HCT116 (cell line): ENCODE measurements at regions not wholly inside any gene's neighbourhood (a gene's known extent, or its start where the extent isn't known, plus 50 kb on each side); places are given as distances from the start of the nearest gene placed in this dataset.
"Not testable (repeated sequence)": the region's sequence is repeated elsewhere in the genome, so short reads cannot be mapped to it uniquely, and the experiment has no call there.

Source experiments
- ATAC-seq: fragments of 200-7000 bp; cut with Tn5 transposase; 2 replicates; pipeline ENCODE4 v1.9.1; 2020; ENCODE audit warnings: mild to moderate bottlenecking, moderate library complexity
- BruUV-seq: library from RNA; stranded (reverse); fragments of 400-500 nt; replicated peaks from 2 replicates; lab custom pipeline; 2021; lab: Mats Ljungman, UMichigan
- CTCF ChIA-PET: fragments of 300-600 bp; sonication (Branson Sonifier 250); formaldehyde crosslinking; loops from one replicate; lab custom pipeline; 2021; ENCODE audit warnings: antibody characterized with exemption; lab: Charles Lee
- POLR2A ChIA-PET: fragments of 300-600, 350-600 bp; sonication (Branson Sonifier 250); formaldehyde crosslinking; loops from one replicate; lab custom pipeline; 2021; ENCODE audit warnings: antibody characterized with exemption; lab: Charles Lee
- RAD21 ChIA-PET, 2 experiments: fragments of 300-600 bp; sonication (Branson Sonifier 250); formaldehyde crosslinking; loops; one replicate each; lab custom pipeline; 2023; ENCODE audit warnings: low total read pairs in 2 of 2; ENCODE audit not compliant: uncharacterized antibody in 2 of 2, unreplicated experiment in 2 of 2, low non-redundant PET in 1 of 2; lab: Charles Lee
- DNase-seq: peaks from one replicate; pipeline ENCODE4 v3.0.0-alpha.2; 2010; ENCODE audit warnings: low read depth, low spot score
- H2AFZ ChIP-seq: fragments of 200-600 bp; shearing (Covaris generic), sonication (generic); 2 replicates; pipeline ENCODE4 v1.6.1; 2017; ENCODE audit warnings: low read depth, mixed run types, mixed read lengths, antibody characterized with exemption, low read length; ENCODE audit not compliant: poor library complexity, severe bottlenecking
- H3K27ac ChIP-seq: 2 replicates; pipeline ENCODE4 v1.5.1; 2012; ENCODE audit warnings: low read depth, low read length
- H3K27me3 ChIP-seq: fragments of 200-600 bp; sonication (generic); 2 replicates; pipeline ENCODE4 v1.6.1; 2016; ENCODE audit warnings: mixed run types, low read length, mixed read lengths; ENCODE audit not compliant: insufficient read depth
- H3K36me3 ChIP-seq, 2 experiments: fragments of 200-500 bp in 1 of 2; fragments of 200-600 bp in 1 of 2; sonication (Bioruptor generic) in 1 of 2; sonication (generic) in 1 of 2; 2 replicates each; pipeline versions ENCODE4 v1.5.1 to v1.6.1; 2014 to 2016; ENCODE audit warnings: low read length in 2 of 2, inconsistent platforms in 1 of 2, mixed read lengths in 1 of 2, mixed run types in 1 of 2; ENCODE audit not compliant: insufficient read depth in 2 of 2, control insufficient read depth in 1 of 2
- H3K4me1 ChIP-seq, 2 experiments: fragments of 200-600 bp in 1 of 2; sonication (generic) in 1 of 2; 2 replicates each; pipeline versions ENCODE4 v1.5.1 to v1.6.1; 2012 to 2017; ENCODE audit warnings: low read length in 2 of 2, inconsistent platforms in 1 of 2, mild to moderate bottlenecking in 1 of 2, mixed read lengths in 1 of 2, mixed run types in 1 of 2, moderate library complexity in 1 of 2; ENCODE audit not compliant: insufficient read depth in 2 of 2, control insufficient read depth in 1 of 2
- H3K4me2 ChIP-seq: fragments of 200-600 bp; sonication (generic); 2 replicates; pipeline ENCODE4 v1.6.1; 2017; ENCODE audit warnings: mixed run types, low read length, mixed read lengths
- H3K4me3 ChIP-seq, 2 experiments: fragments of 200-600 bp in 1 of 2; sonication (generic) in 1 of 2; replicated peaks in 1 of 2; 2 replicates each; pipeline ENCODE4 v1.5.1; 2011 to 2016; ENCODE audit warnings: low read length in 2 of 2, control low read depth in 1 of 2, low read depth in 1 of 2, mild to moderate bottlenecking in 1 of 2, mixed read lengths in 1 of 2, mixed run types in 1 of 2
- H3K79me2 ChIP-seq: fragments of 200-600 bp; sonication (generic); 2 replicates; pipeline ENCODE4 v1.6.1; 2017; ENCODE audit warnings: mild to moderate bottlenecking, mixed run types, low read length, moderate library complexity, mixed read lengths; ENCODE audit not compliant: insufficient read depth
- H3K9ac ChIP-seq: fragments of 200-600 bp; sonication (generic); 2 replicates; pipeline ENCODE4 v1.6.1; 2016; ENCODE audit warnings: low read length, mixed read lengths
- H3K9me2 ChIP-seq: fragments of 200-600 bp; sonication (generic), shearing (Covaris generic); 2 replicates; pipeline ENCODE4 v1.6.1; 2017; ENCODE audit warnings: mixed run types, mild to moderate bottlenecking, moderate library complexity; ENCODE audit not compliant: insufficient read depth
- H3K9me3 ChIP-seq, 2 experiments: fragments of 200-500 bp in 1 of 2; fragments of 200-600 bp in 1 of 2; sonication (Bioruptor generic) in 1 of 2; sonication (generic) in 1 of 2; 2 replicates each; pipeline ENCODE4 v1.6.1; 2014 to 2017; ENCODE audit warnings: low read length in 2 of 2, mixed read lengths in 2 of 2, inconsistent platforms in 1 of 2, low read depth in 1 of 2, mild to moderate bottlenecking in 1 of 2, mixed run types in 1 of 2, moderate library complexity in 1 of 2; ENCODE audit not compliant: control insufficient read depth in 1 of 2, insufficient read depth in 1 of 2
- H4K20me1 ChIP-seq: fragments of 200-600 bp; sonication (generic), shearing (Covaris generic); 2 replicates; pipeline ENCODE4 v1.6.1; 2017; ENCODE audit warnings: mixed run types, mild to moderate bottlenecking, moderate library complexity; ENCODE audit not compliant: insufficient read depth
- CTCF ChIP-seq, 3 experiments: fragments of 200-600 bp in 1 of 3; sonication (generic) in 1 of 3; IDR thresholded peaks in 2 of 3; conservative IDR thresholded peaks in 1 of 3; 2 replicates each; pipeline ENCODE4 v1.5.1; 2012 to 2017; ENCODE audit warnings: low read depth in 2 of 3, low read length in 2 of 3, antibody characterized with exemption in 1 of 3, borderline replicate concordance in 1 of 3, control low read depth in 1 of 3, mild to moderate bottlenecking in 1 of 3, mixed read lengths in 1 of 3, mixed run types in 1 of 3, moderate library complexity in 1 of 3; ENCODE audit not compliant: insufficient read depth in 1 of 3
- intact Hi-C: fragments of 100-400 bp; cut with micrococcal nuclease; formaldehyde crosslinking; loops from 2 replicates; pipeline ENCODE4 v1.10.0; 2022

- H3K4me2 ChIP-seq, result no peak overlapping the region
- ChIA-PET POLR2A (no interaction called here), CTCF (no interaction called here), RAD21 (no interaction called here)
- ATAC-seq (no peak), DNase-seq (no peak)
- no peaks in the 10 kb centered on the region for H3K27me3 ChIP-seq
- no peaks in the 10 kb centered on the region for H3K9me2 ChIP-seq
- no peaks in the 10 kb centered on the region for H3K4me1 ChIP-seq
- H3K79me2 ChIP-seq, result no peaks in the 10 kb centered on the region
- no TSS peak for BruUV-seq
- H2AFZ ChIP-seq, result no peak overlapping the region
- no peak overlapping the region for H3K4me3 ChIP-seq
- H4K20me1 ChIP-seq, result no peaks in the 10 kb centered on the region
- H3K36me3 ChIP-seq, result no peaks in the 10 kb centered on the region
- intact Hi-C loops, result no loop called here
- no peak overlapping the region for H3K9ac ChIP-seq
- no peaks in the 10 kb centered on the region for H3K9me3 ChIP-seq
- TF ChIP-seq CTCF (IDR thresholded peaks at IDR 0.05 in 2 of 3, conservative IDR thresholded peaks at IDR 0.05 in 1 of 3; ENCODE audit: borderline replicate concordance in 1 of 3, insufficient read depth in 1 of 3, low read depth in 2 of 3, low read length in 2 of 3), result no peak
- H3K27ac ChIP-seq, result no peak overlapping the region
These were observed 500.4 kb downstream of the COL12A1 start for GRCh38 chr6:74705451-74705850.

GRCh38 chr6:74704540-74704939, 501.3 kb downstream of the COL12A1 start:
- CTCF ChIA-PET, POLR2A ChIA-PET, H4K20me1 ChIP-seq, BruUV-seq, H3K9ac ChIP-seq, H3K9me3 ChIP-seq, H3K4me2 ChIP-seq, H3K4me1 ChIP-seq, ATAC-seq, H3K79me2 ChIP-seq, RAD21 ChIA-PET, H2AFZ ChIP-seq, H3K4me3 ChIP-seq, intact Hi-C loops, H3K27me3 ChIP-seq, H3K27ac ChIP-seq, H3K36me3 ChIP-seq, H3K9me2 ChIP-seq, DNase-seq: not testable (repeated sequence)
